ENCODE measurements at regions not wholly inside any gene's neighbourhood (a gene's known extent, or its start where the extent isn't known, plus 50 kb on each side); places are given as distances from the start of the nearest gene placed in this dataset.

- Mint-ChIP-seq H3K4me1 (no peaks in the 10 kb centered on the region), H3K4me3 (no peak overlapping the region), H3K36me3 (ENCODE audit: low read depth) (peaks cover 10% of the 10 kb centered on the region), H3K27me3 (ENCODE audit: low read depth) (no peaks in the 10 kb centered on the region), H3K27ac (ENCODE audit: unreplicated experiment) (no peak overlapping the region), H3K9me3 (peaks cover 24% of the 10 kb centered on the region)
- no peak for DNase-seq (ENCODE audit: low read depth, low spot score)
- TF ChIP-seq CTCF (conservative IDR thresholded peaks at IDR 0.05): no peak
These were observed 340.6 kb downstream of the RND3 start for GRCh38 chr2:150146879-150147278.

GRCh38 chr2:150145299-150145692, 342.2 kb downstream of the RND3 start:
- no peak for TF ChIP-seq CTCF (conservative IDR thresholded peaks at IDR 0.05)

GRCh38 chr2:150144546-150145298, 342.7 kb downstream of the RND3 start:
- no peak for TF ChIP-seq CTCF (conservative IDR thresholded peaks at IDR 0.05)
- Mint-ChIP-seq H3K36me3 (ENCODE audit: low read depth) (peaks cover 10% of the 10 kb centered on the region), H3K27ac (ENCODE audit: unreplicated experiment) (no peak overlapping the region), H3K27me3 (ENCODE audit: low read depth) (no peaks in the 10 kb centered on the region), H3K4me1 (peaks cover 12% of the 10 kb centered on the region), H3K4me3 (no peak overlapping the region), H3K9me3 (peaks cover 24% of the 10 kb centered on the region)
- DNase-seq (ENCODE audit: low read depth, low spot score): no peak

More at GRCh38 chr2:150145299-150145692, 342.2 kb downstream of the RND3 start:
- DNase-seq (ENCODE audit: low read depth, low spot score): no peak
- no peak overlapping the region for H3K4me3 Mint-ChIP-seq
- peaks cover 10% of the 10 kb centered on the region for H3K36me3 Mint-ChIP-seq (ENCODE audit: low read depth)
- H3K9me3 Mint-ChIP-seq: peaks cover 24% of the 10 kb centered on the region
- no peak overlapping the region for H3K27ac Mint-ChIP-seq (ENCODE audit: unreplicated experiment)
- no peaks in the 10 kb centered on the region for H3K27me3 Mint-ChIP-seq (ENCODE audit: low read depth)
- peaks cover 12% of the 10 kb centered on the region for H3K4me1 Mint-ChIP-seq

DNA sequence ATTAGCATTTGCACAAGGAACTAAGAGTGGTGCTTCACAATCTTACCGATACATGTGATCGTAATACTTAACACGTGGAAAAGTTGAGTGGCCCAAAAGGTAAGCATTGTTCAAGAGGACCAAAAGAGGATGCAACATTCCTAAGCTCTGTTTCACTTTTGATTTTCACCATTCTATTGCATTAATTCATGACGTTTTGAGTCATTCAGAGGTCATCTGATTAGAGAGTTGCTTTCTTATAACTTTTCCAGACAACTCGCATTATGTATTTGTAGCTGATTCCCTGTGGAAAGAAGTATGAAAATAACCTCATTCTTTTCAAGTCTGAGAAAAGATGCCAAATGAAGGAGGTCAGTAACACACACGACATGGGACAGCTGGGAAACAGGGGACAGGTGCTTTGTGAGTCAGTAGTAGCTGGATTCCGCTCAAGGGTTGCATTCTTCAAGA, 344.4 kb downstream of the RND3 start:
- Mint-ChIP-seq H3K4me1 (peaks cover 12% of the 10 kb centered on the region), H3K27ac (ENCODE audit: unreplicated experiment) (no peak overlapping the region), H3K36me3 (ENCODE audit: low read depth) (peaks cover 10% of the 10 kb centered on the region), H3K27me3 (ENCODE audit: low read depth) (no peaks in the 10 kb centered on the region), H3K4me3 (no peak overlapping the region), H3K9me3 (peaks cover 24% of the 10 kb centered on the region)
- TF ChIP-seq CTCF (conservative IDR thresholded peaks at IDR 0.05): no peak
- DNase-seq (ENCODE audit: low read depth, low spot score): no peak

GRCh38 chr2:150142561-150142960, 344.9 kb downstream of the RND3 start:
- no peak for DNase-seq (ENCODE audit: low read depth, low spot score)
- TF ChIP-seq CTCF (conservative IDR thresholded peaks at IDR 0.05): no peak
- H3K9me3 Mint-ChIP-seq: peaks cover 20% of the 10 kb centered on the region
- no peak overlapping the region for H3K27ac Mint-ChIP-seq (ENCODE audit: unreplicated experiment)
- H3K27me3 Mint-ChIP-seq (ENCODE audit: low read depth): no peaks in the 10 kb centered on the region
- no peak overlapping the region for H3K4me3 Mint-ChIP-seq
- H3K4me1 Mint-ChIP-seq: peaks cover 12% of the 10 kb centered on the region
- peaks cover 10% of the 10 kb centered on the region for H3K36me3 Mint-ChIP-seq (ENCODE audit: low read depth)
